Kidney epithelial cell (primary cell): ENCODE measurements at regions not wholly inside any gene's neighbourhood (a gene's known extent, or its start where the extent isn't known, plus 50 kb on each side); places are given as distances from the start of the nearest gene placed in this dataset.

Source experiments
- DNase-seq: peaks from one replicate; pipeline ENCODE4 v3.0.0-alpha.2; 2010; ENCODE audit warnings: low read depth
- H3K27me3 ChIP-seq: 2 replicates; pipeline ENCODE4 v1.6.0; 2011; ENCODE audit warnings: low read length; ENCODE audit not compliant: control insufficient read depth, insufficient read depth
- H3K36me3 ChIP-seq: 2 replicates; pipeline ENCODE4 v1.5.1; 2011; ENCODE audit warnings: low read length; ENCODE audit not compliant: control insufficient read depth, insufficient read depth
- H3K4me3 ChIP-seq: 2 replicates; pipeline ENCODE4 v1.5.1; 2011; ENCODE audit warnings: low read depth, mild to moderate bottlenecking, control low read depth, low read length
- CTCF ChIP-seq: IDR thresholded peaks from 2 replicates; pipeline ENCODE4 v1.5.1; 2011; ENCODE audit warnings: mild to moderate bottlenecking, moderate library complexity, low read length, control low read depth, inconsistent platforms; ENCODE audit not compliant: insufficient read depth, poor library complexity, severe bottlenecking

GRCh38 chr6:145290122-145290521 lies 445.2 kb downstream of the EPM2A start:
- H3K27me3 ChIP-seq, result no peaks in the 10 kb centered on the region
- no peak for TF ChIP-seq CTCF
- H3K4me3 ChIP-seq, result no peak overlapping the region
- H3K36me3 ChIP-seq, result no peaks in the 10 kb centered on the region
- DNase-seq, result no peak

DNA sequence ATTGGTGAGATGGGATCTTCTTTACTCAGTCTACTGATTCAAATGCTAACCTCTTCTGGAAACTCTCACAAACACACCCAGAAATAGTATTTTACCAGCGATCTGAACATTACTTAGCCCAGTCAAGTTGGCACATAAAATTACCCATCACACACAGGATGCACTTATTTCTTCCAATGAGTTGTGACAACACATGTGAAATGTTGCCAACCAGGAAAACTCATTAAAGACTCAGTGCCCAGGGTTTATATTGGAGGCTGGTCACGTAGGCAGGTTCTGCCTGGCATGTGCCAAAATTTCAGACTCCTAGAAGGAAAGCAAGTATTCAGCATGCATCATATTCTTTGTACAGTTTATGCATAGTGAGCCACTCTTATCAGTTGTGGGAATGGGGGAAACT lies 443.3 kb downstream of the EPM2A start:
- H3K36me3 ChIP-seq, result no peaks in the 10 kb centered on the region
- no peaks in the 10 kb centered on the region for H3K27me3 ChIP-seq
- no peak overlapping the region for H3K4me3 ChIP-seq
- no peak for DNase-seq
- no peak for TF ChIP-seq CTCF

DNA sequence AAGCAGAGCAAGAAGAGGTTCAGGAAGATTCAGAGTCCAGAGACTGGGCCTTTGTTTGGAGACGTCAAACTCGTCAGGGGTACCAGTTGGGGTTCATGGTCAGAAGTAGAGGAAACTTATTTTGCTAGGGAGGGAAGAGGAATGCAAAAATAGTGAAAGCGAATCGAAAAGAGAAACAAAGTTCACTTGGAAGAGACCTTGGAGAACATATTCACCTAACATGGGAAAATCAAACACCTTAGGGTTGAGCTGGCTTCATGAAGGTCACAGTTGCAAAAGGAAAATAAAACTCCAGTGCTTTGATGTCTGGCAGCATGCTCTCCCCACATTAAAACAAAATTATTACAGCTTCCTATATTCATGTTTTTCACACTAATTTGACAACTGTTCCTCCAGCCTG lies 440.4 kb downstream of the EPM2A start:
- no peak overlapping the region for H3K4me3 ChIP-seq
- DNase-seq, result no peak
- TF ChIP-seq CTCF, result no peak
- H3K36me3 ChIP-seq, result no peaks in the 10 kb centered on the region
- H3K27me3 ChIP-seq, result no peaks in the 10 kb centered on the region

GRCh38 chr6:145295746-145296145 lies 439.6 kb downstream of the EPM2A start:
- Histone ChIP-seq H3K4me3 (no peak overlapping the region), H3K36me3 (no peaks in the 10 kb centered on the region), H3K27me3 (no peaks in the 10 kb centered on the region)
- no peak for DNase-seq
- no peak for TF ChIP-seq CTCF

- no peak for TF ChIP-seq CTCF
- no peak for DNase-seq
- Histone ChIP-seq H3K36me3 (no peaks in the 10 kb centered on the region), H3K27me3 (no peaks in the 10 kb centered on the region), H3K4me3 (no peak overlapping the region)
Observed at GRCh38 chr6:145305670-145306069, 429.6 kb downstream of the EPM2A start.

GRCh38 chr6:145306489-145306888 lies 428.8 kb downstream of the EPM2A start:
- Histone ChIP-seq H3K27me3 (no peaks in the 10 kb centered on the region), H3K4me3 (no peak overlapping the region), H3K36me3 (no peaks in the 10 kb centered on the region)
- no peak for DNase-seq
- TF ChIP-seq CTCF, result no peak
